Memory B cell (primary cell): ENCODE measurements at regions not wholly inside any gene's neighbourhood (a gene's known extent, or its start where the extent isn't known, plus 50 kb on each side); places are given as distances from the start of the nearest gene placed in this dataset.

Experiments used
- ATAC-seq: fragments of 150-1000 bp; cut with Tn5 transposase; 2 replicates; pipeline ENCODE4 v1.10.0; 2021; ENCODE audit warnings: low read depth, mild to moderate bottlenecking, moderate library complexity
- DNase-seq, 2 donors: peaks; one replicate each; pipeline ENCODE4 v3.0.0; 2022; ENCODE audit warnings: low spot score in 2 of 2
- H3K27ac Mint-ChIP-seq: one replicate; pipeline ENCODE4 v1.8.0; 2022; ENCODE audit warnings: mild to moderate bottlenecking, moderate library complexity, mixed read lengths
- H3K27me3 Mint-ChIP-seq: one replicate; pipeline ENCODE4 v1.8.0; 2022; ENCODE audit warnings: mixed read lengths
- H3K36me3 Mint-ChIP-seq: one replicate; pipeline ENCODE4 v1.8.0; 2022; ENCODE audit warnings: mild to moderate bottlenecking, mixed read lengths
- H3K4me1 Mint-ChIP-seq: one replicate; pipeline ENCODE4 v1.8.0; 2022; ENCODE audit warnings: mixed read lengths
- H3K4me3 Mint-ChIP-seq: one replicate; pipeline ENCODE4 v1.8.0; 2022; ENCODE audit warnings: mild to moderate bottlenecking, moderate library complexity, mixed read lengths
- H3K9me3 Mint-ChIP-seq: one replicate; pipeline ENCODE4 v1.8.0; 2022; ENCODE audit warnings: mixed read lengths

DNA sequence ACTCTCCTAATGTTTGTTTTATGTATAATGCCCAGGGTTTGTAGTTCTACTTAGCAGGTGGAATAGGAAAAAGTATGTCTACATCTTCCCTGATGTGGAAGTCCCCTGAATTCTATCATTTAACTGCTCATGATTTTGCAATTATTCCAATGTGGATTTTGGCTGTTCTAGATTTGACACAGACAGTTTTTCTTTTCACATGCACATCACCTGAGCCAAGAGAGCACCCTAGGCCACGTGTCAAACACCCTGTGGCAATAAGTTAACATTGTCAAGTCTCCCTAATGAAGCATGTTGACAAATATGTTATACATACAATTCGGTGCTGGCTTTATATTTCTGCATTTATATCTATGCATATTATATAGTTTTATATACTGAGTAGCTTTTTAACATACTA lies 70.0 kb upstream of the SUCLG2 start:
- no peaks in the 10 kb centered on the region for H3K27me3 Mint-ChIP-seq
- no peaks in the 10 kb centered on the region for H3K4me1 Mint-ChIP-seq
- no peak for DNase-seq
- H3K36me3 Mint-ChIP-seq, result peaks cover 19% of the 10 kb centered on the region
- H3K9me3 Mint-ChIP-seq, result peaks cover 6% of the 10 kb centered on the region
- ATAC-seq, result no peak
- no peak overlapping the region for H3K4me3 Mint-ChIP-seq
- H3K27ac Mint-ChIP-seq, result no peak overlapping the region

- Mint-ChIP-seq H3K9me3 (peaks cover 6% of the 10 kb centered on the region), H3K27ac (no peak overlapping the region), H3K36me3 (peaks cover 19% of the 10 kb centered on the region), H3K4me1 (no peaks in the 10 kb centered on the region), H3K27me3 (no peaks in the 10 kb centered on the region), H3K4me3 (no peak overlapping the region)
- DNase-seq (no peak), ATAC-seq (no peak)
Measured at GRCh38 chr3:67723863-67724262, 69.5 kb upstream of the SUCLG2 start.

DNA sequence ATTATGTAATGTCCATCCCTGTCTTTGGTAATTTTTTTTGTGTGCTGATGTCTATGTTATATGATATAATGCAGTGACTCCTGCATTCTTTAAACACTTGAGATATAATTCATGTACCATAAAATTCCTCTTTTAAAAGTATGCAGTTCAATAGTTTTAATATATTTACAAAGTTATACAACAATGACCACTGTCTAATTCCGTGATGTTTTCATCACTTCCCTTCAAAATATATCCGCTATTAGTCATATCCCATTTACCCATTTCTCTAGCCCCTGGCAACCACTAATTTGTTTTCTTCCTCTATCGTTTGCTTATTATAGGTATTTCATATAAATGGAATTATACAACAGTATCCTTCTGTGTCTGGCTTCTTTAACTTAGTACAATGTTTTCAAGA lies 64.9 kb upstream of the SUCLG2 start:
- Mint-ChIP-seq H3K27ac (no peak overlapping the region), H3K9me3 (peaks cover 6% of the 10 kb centered on the region), H3K36me3 (peaks cover 14% of the 10 kb centered on the region), H3K4me1 (no peaks in the 10 kb centered on the region), H3K4me3 (no peak overlapping the region), H3K27me3 (no peaks in the 10 kb centered on the region)
- no peak for DNase-seq
- ATAC-seq, result no peak

GRCh38 chr3:67715971-67716370 lies 61.6 kb upstream of the SUCLG2 start:
- H3K36me3 Mint-ChIP-seq, result peaks cover 4% of the 10 kb centered on the region
- H3K4me3 Mint-ChIP-seq, result no peak overlapping the region
- no peak for ATAC-seq
- H3K27ac Mint-ChIP-seq, result no peak overlapping the region
- DNase-seq, result no peak
- no peaks in the 10 kb centered on the region for H3K4me1 Mint-ChIP-seq
- H3K27me3 Mint-ChIP-seq, result no peaks in the 10 kb centered on the region
- H3K9me3 Mint-ChIP-seq, result peaks cover 3% of the 10 kb centered on the region

DNA sequence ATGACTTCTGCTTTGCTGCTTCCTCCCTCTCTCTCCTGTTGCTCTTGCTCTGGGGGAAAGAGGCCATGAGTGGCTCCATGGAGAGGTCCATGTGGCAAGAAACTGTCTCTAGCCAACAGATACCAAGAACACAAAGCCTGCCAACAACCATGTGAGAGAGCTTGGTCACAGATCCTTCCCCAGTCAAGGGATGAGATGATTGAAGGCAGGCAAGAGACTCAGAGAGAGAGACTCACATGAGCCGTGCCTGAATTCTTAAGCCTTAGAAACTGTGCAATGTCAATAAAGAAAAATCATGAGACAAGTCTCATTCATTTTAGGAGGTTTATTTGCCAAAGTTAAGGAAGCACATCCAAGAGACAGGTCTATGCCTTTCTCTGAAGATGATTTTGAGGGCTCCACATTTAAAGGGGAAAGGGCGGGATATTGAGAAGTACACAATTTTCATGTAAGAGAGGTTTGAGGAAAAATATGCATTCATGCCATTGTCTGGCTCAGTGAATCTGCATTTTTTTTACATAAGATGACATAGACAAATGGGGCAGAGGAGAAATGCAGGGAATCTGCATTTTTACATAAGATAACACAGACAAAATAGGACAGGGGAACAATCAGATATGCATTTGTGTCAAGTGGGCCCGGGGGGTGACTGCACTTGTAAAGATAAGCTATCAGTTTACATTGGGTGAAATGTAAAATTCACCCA lies 59.5 kb upstream of the SUCLG2 start:
- peaks cover 3% of the 10 kb centered on the region for H3K36me3 Mint-ChIP-seq
- H3K9me3 Mint-ChIP-seq, result peaks cover 3% of the 10 kb centered on the region
- no peak for ATAC-seq
- H3K27ac Mint-ChIP-seq, result no peak overlapping the region
- no peak overlapping the region for H3K4me3 Mint-ChIP-seq
- H3K27me3 Mint-ChIP-seq, result no peaks in the 10 kb centered on the region
- H3K4me1 Mint-ChIP-seq, result no peaks in the 10 kb centered on the region
- DNase-seq, result no peak

DNA sequence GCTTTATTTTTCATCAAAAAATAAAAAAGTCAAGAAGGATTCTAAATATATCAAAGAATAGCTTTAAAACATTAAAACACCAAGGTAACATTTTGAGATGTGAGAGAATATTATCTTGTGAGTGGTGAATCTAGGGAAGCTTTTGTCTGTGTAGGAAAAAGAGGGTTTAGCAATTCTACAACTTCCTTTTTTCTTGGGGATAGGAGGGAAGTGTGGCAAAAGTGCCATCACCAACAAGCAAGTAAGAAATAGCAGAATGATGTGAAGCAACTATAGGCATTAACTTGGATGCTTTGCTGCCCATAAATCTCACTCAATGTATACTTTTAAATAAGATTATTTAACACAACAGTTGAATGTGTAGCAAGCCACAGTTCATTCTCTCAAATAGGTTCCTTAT lies 57.8 kb upstream of the SUCLG2 start:
- no peak for ATAC-seq
- DNase-seq, result no peak
- H3K36me3 Mint-ChIP-seq, result peaks cover 3% of the 10 kb centered on the region
- no peak overlapping the region for H3K4me3 Mint-ChIP-seq
- no peaks in the 10 kb centered on the region for H3K4me1 Mint-ChIP-seq
- H3K9me3 Mint-ChIP-seq, result peaks cover 3% of the 10 kb centered on the region
- no peaks in the 10 kb centered on the region for H3K27me3 Mint-ChIP-seq
- H3K27ac Mint-ChIP-seq, result no peak overlapping the region

GRCh38 chr3:67710396-67710795 lies 56.0 kb upstream of the SUCLG2 start:
- Mint-ChIP-seq H3K4me3 (no peak overlapping the region), H3K27me3 (no peaks in the 10 kb centered on the region), H3K27ac (no peak overlapping the region), H3K36me3 (peaks cover 3% of the 10 kb centered on the region), H3K4me1 (no peaks in the 10 kb centered on the region), H3K9me3 (peaks cover 3% of the 10 kb centered on the region)
- ATAC-seq, result no peak
- no peak for DNase-seq

DNA sequence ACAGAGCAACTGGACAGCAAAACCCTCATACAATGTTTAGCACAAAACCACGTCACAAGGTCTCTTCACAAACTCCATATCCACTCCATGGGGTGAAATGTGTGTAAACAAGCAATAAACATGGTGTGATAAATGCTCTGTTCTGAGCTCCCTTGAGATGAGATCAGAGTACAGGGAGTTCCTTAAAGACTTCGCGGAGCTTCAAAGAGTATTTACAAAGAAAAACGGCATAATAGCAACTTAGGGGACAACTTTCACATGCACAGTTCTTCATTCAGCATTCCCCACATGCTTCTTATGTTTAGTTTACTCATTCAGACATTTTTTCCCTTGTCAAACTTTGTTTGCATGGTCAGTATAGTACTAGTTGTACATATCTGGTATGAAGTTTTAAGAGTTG lies 52.5 kb upstream of the SUCLG2 start:
- no peaks in the 10 kb centered on the region for H3K27me3 Mint-ChIP-seq
- peaks cover 3% of the 10 kb centered on the region for H3K36me3 Mint-ChIP-seq
- H3K27ac Mint-ChIP-seq, result no peak overlapping the region
- ATAC-seq (no peak), DNase-seq (no peak)
- H3K4me3 Mint-ChIP-seq, result no peak overlapping the region
- peaks cover 3% of the 10 kb centered on the region for H3K9me3 Mint-ChIP-seq
- peaks cover 4% of the 10 kb centered on the region for H3K4me1 Mint-ChIP-seq

GRCh38 chr3:67704322-67704721 lies 49.9 kb upstream of the SUCLG2 start:
- H3K27ac Mint-ChIP-seq, result no peak overlapping the region
- ATAC-seq, result no peak
- peaks cover 4% of the 10 kb centered on the region for H3K4me1 Mint-ChIP-seq
- H3K27me3 Mint-ChIP-seq, result no peaks in the 10 kb centered on the region
- DNase-seq, result no peak
- no peaks in the 10 kb centered on the region for H3K9me3 Mint-ChIP-seq
- no peak overlapping the region for H3K4me3 Mint-ChIP-seq
- no peaks in the 10 kb centered on the region for H3K36me3 Mint-ChIP-seq
